IMR-90 (cell line): ENCODE measurements at regions not wholly inside any gene's neighbourhood (a gene's known extent, or its start where the extent isn't known, plus 50 kb on each side); places are given as distances from the start of the nearest gene placed in this dataset.

ENCODE experiments used
- ATAC-seq: fragments of 200-7000 bp; cut with Tn5 transposase; 2 replicates; pipeline ENCODE4 v1.9.1; 2020; ENCODE audit warnings: low read depth, mild to moderate bottlenecking, moderate library complexity
- BruUV-seq: library from RNA; stranded (reverse); fragments of 400-500 nt; replicated peaks from 2 replicates; lab custom pipeline; 2021; lab: Mats Ljungman, UMichigan
- CTCF ChIA-PET: fragments of 300-600 bp; formaldehyde crosslinking; extraction: SDS; loops from one replicate; lab custom pipeline; 2021; ENCODE audit warnings: antibody characterized with exemption; lab: Yijun Ruan, JAX
- POLR2A ChIA-PET: fragments of 300-600 bp; sonication (Branson Sonifier 250); formaldehyde crosslinking; loops from one replicate; lab custom pipeline; 2022; ENCODE audit warnings: antibody characterized with exemption; ENCODE audit not compliant: unreplicated experiment; lab: Charles Lee
- DNase-seq: peaks from one replicate; pipeline ENCODE4 v3.0.0; 2013
- H2AFZ ChIP-seq: replicated peaks from 2 replicates; pipeline ENCODE3; 2013; ENCODE audit warnings: low read length, mild to moderate bottlenecking; ENCODE audit not compliant: poor library complexity
- H2AK5ac ChIP-seq: 2 replicates; pipeline ENCODE4 v1.6.1; 2013; ENCODE audit warnings: low read depth, low read length, inconsistent platforms
- H2AK9ac ChIP-seq: replicated peaks from 2 replicates; pipeline ENCODE3; 2013; ENCODE audit warnings: mild to moderate bottlenecking, low read depth, low read length, moderate library complexity; ENCODE audit not compliant: poor library complexity
- H2BK120ac ChIP-seq: 2 replicates; pipeline ENCODE4 v1.6.1; 2013; ENCODE audit warnings: low read depth, low read length, inconsistent platforms
- H2BK15ac ChIP-seq: 3 replicates; pipeline ENCODE4 v1.6.1; 2013; ENCODE audit warnings: low read depth, low read length, inconsistent platforms
- H2BK20ac ChIP-seq: 2 replicates; pipeline ENCODE4 v1.6.1; 2013; ENCODE audit warnings: low read depth, mild to moderate bottlenecking, inconsistent platforms, low read length, moderate library complexity
- H2BK5ac ChIP-seq: 2 replicates; pipeline ENCODE4 v1.6.1; 2013; ENCODE audit warnings: mild to moderate bottlenecking, low read depth, low read length, inconsistent platforms; ENCODE audit not compliant: poor library complexity, severe bottlenecking
- H3K14ac ChIP-seq: replicated peaks from 2 replicates; pipeline ENCODE4 v1.6.1; 2013; ENCODE audit warnings: low read depth, low read length, inconsistent platforms
- H3K18ac ChIP-seq: 2 replicates; pipeline ENCODE4 v1.6.1; 2013; ENCODE audit warnings: low read depth, low read length, control low read depth
- H3K23ac ChIP-seq: 2 replicates; pipeline ENCODE4 v1.6.1; 2013; ENCODE audit warnings: low read depth, low read length, inconsistent platforms
- H3K27ac ChIP-seq: 2 replicates; pipeline ENCODE4 v1.5.1; 2013; ENCODE audit warnings: mild to moderate bottlenecking, control low read depth, low read length; ENCODE audit not compliant: insufficient read depth
- H3K27me3 ChIP-seq: 2 replicates; pipeline ENCODE4 v1.6.1; 2013; ENCODE audit warnings: low read length; ENCODE audit not compliant: control insufficient read depth, insufficient read depth
- H3K36me3 ChIP-seq: 2 replicates; pipeline ENCODE4 v1.6.1; 2013; ENCODE audit warnings: low read length, mixed read lengths; ENCODE audit not compliant: control insufficient read depth, insufficient read depth
- H3K4ac ChIP-seq: 2 replicates; pipeline ENCODE4 v1.6.1; 2013; ENCODE audit warnings: low read depth, low read length, inconsistent platforms
- H3K4me1 ChIP-seq: 2 replicates; pipeline ENCODE4 v1.6.1; 2013; ENCODE audit warnings: low read length, mixed read lengths; ENCODE audit not compliant: control insufficient read depth, insufficient read depth
- H3K4me2 ChIP-seq: 2 replicates; pipeline ENCODE4 v1.6.1; 2013; ENCODE audit warnings: low read depth, mild to moderate bottlenecking, control low read depth, low read length, moderate library complexity
- H3K4me3 ChIP-seq: 2 replicates; pipeline ENCODE4 v1.5.1; 2013; ENCODE audit warnings: low read depth, mild to moderate bottlenecking, control low read depth, low read length, moderate library complexity; ENCODE audit not compliant: insufficient read depth
- H3K56ac ChIP-seq: 2 replicates; pipeline ENCODE4 v1.6.1; 2013; ENCODE audit warnings: low read length, inconsistent platforms; ENCODE audit not compliant: insufficient read depth; ENCODE audit errors: extremely low read depth
- H3K79me1 ChIP-seq, 2 experiments: 2 replicates each; pipeline ENCODE4 v1.6.1; 2013; ENCODE audit warnings: low read length in 2 of 2, inconsistent platforms in 1 of 2, low read depth in 1 of 2
- H3K9ac ChIP-seq: 2 replicates; pipeline ENCODE4 v1.6.1; 2013; ENCODE audit warnings: low read depth, low read length, control low read depth
- H3K9me1 ChIP-seq: 2 replicates; pipeline ENCODE4 v1.6.1; 2013; ENCODE audit warnings: low read length, inconsistent platforms; ENCODE audit not compliant: insufficient read depth
- H3K9me3 ChIP-seq: 2 replicates; pipeline ENCODE4 v1.6.1; 2013; ENCODE audit warnings: low read length; ENCODE audit not compliant: control insufficient read depth, insufficient read depth
- H4K20me1 ChIP-seq: 2 replicates; pipeline ENCODE4 v1.6.1; 2013; ENCODE audit warnings: low read length, inconsistent platforms; ENCODE audit not compliant: insufficient read depth
- H4K5ac ChIP-seq: 2 replicates; pipeline ENCODE4 v1.6.1; 2013; ENCODE audit warnings: mild to moderate bottlenecking, low read depth, low read length, control low read depth
- H4K8ac ChIP-seq, 2 experiments: 2 replicates each; pipeline ENCODE4 v1.6.1; 2013; ENCODE audit warnings: low read depth in 2 of 2, low read length in 2 of 2, control low read depth in 1 of 2, inconsistent platforms in 1 of 2
- H4K91ac ChIP-seq: 2 replicates; pipeline ENCODE4 v1.6.1; 2013; ENCODE audit warnings: low read depth, low read length, inconsistent platforms; ENCODE audit not compliant: insufficient read depth
- CHD1 ChIP-seq: IDR thresholded peaks from 2 replicates; pipeline ENCODE4 v1.6.1; 2012; ENCODE audit warnings: low read depth, low read length, improper control_type of control experiment
- dilution Hi-C: fragments of 300-500 bp; cut with HindIII; formaldehyde crosslinking; loops from one replicate; pipeline ENCODE4 v1.14.3; 2018; ENCODE audit warnings: low sequenced_read_pairs; ENCODE audit not compliant: unreplicated experiment
- in situ Hi-C: fragments of 300-500 bp; cut with MboI; formaldehyde crosslinking; loops from 3 replicates; pipeline ENCODE4 v1.14.3; 2019; ENCODE audit warnings: low sequenced_read_pairs, inconsistent platforms, mixed read lengths
- intact Hi-C: fragments of 100-400 bp; cut with micrococcal nuclease; formaldehyde crosslinking; loops from 2 replicates; pipeline ENCODE4 v1.10.0; 2022

DNA sequence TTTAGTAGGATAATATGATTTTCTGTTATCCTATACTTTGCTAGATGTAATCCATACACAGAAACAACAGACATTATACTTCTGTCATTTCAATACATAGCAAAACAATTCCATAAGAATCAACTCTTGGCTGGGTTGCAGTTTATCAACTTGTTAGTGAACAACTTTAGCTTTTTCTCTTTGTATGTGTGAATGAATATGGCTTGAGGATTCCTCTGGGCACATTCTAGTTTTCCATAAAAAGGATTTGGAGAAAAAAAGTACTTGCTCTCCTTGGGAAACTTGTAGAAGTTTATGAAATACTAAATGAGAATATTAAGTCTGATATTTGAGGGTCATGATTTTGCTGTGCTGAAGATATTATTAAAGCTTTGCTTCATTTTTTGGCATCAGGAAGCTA is 210.7 kb upstream of the GIMD1 start:
- H3K27me3 ChIP-seq = no peaks in the 10 kb centered on the region
- TF ChIP-seq CHD1 = no peak
- no peak overlapping the region for H3K56ac ChIP-seq
- no peak overlapping the region for H4K5ac ChIP-seq
- H2BK5ac ChIP-seq = no peak overlapping the region
- dilution Hi-C loops (no loop called here), in situ Hi-C loops (no loop called here), intact Hi-C loops (no loop called here)
- no peaks in the 10 kb centered on the region for H3K4me1 ChIP-seq
- H2BK20ac ChIP-seq = no peak overlapping the region
- H3K9ac ChIP-seq = no peak overlapping the region
- no peak overlapping the region for H4K8ac ChIP-seq
- no peak for ATAC-seq
- H3K18ac ChIP-seq = no peak overlapping the region
- no peaks in the 10 kb centered on the region for H3K79me1 ChIP-seq
- no peak overlapping the region for H3K4ac ChIP-seq
- H3K23ac ChIP-seq = no peak overlapping the region
- ChIA-PET POLR2A (no interaction called here), CTCF (interaction anchor here (1.0 kb wide), 1 partner anchor 27 kb away, joined by 3 read pairs; no protein-coding TSS in a partner anchor)
- H2AK9ac ChIP-seq = no peak overlapping the region
- no peaks in the 10 kb centered on the region for H3K9me1 ChIP-seq
- H3K14ac ChIP-seq = no peak overlapping the region
- no peak overlapping the region for H3K4me2 ChIP-seq
- no peak overlapping the region for H4K91ac ChIP-seq
- DNase-seq = no peak
- H3K9me3 ChIP-seq = no peaks in the 10 kb centered on the region
- H2AFZ ChIP-seq = no peak overlapping the region
- no peak overlapping the region for H3K27ac ChIP-seq
- BruUV-seq = no TSS peak
- H3K4me3 ChIP-seq = no peak overlapping the region
- H3K36me3 ChIP-seq = no peaks in the 10 kb centered on the region
- no peaks in the 10 kb centered on the region for H4K20me1 ChIP-seq
- no peak overlapping the region for H2AK5ac ChIP-seq
- no peak overlapping the region for H2BK120ac ChIP-seq
- H2BK15ac ChIP-seq = no peak overlapping the region
